NT2/D1 (cell line): ENCODE measurements at regions not wholly inside any gene's neighbourhood (a gene's known extent, or its start where the extent isn't known, plus 50 kb on each side); places are given as distances from the start of the nearest gene placed in this dataset.

Experiments
- YY1 ChIP-seq: IDR thresholded peaks from 2 replicates; pipeline ENCODE4 v1.6.1; 2011; ENCODE audit not compliant: insufficient read length, insufficient read depth
- ZNF274 ChIP-seq: IDR thresholded peaks from 2 replicates; pipeline ENCODE4 v1.6.1; 2011; ENCODE audit warnings: mild to moderate bottlenecking, low read depth, low read length

GRCh38 chr13:107291875-107292274 lies 723.9 kb upstream of the ARGLU1 start:
- no peak for TF ChIP-seq YY1
- no peak for TF ChIP-seq ZNF274
